PC-9 (cell line): ENCODE measurements at regions not wholly inside any gene's neighbourhood (a gene's known extent, or its start where the extent isn't known, plus 50 kb on each side); places are given as distances from the start of the nearest gene placed in this dataset.
A peak's percentile ranks its signal among the peaks of the same experiment; 100 is the strongest.

Experiments
- BruUV-seq: library from RNA; stranded (reverse); fragments of 400-500 nt; replicated peaks from 2 replicates; lab custom pipeline; 2021; lab: Mats Ljungman, UMichigan
- CTCF ChIA-PET: fragments of 300-600 bp; sonication (Branson Sonifier 250); formaldehyde crosslinking; loops from one replicate; lab custom pipeline; 2022; ENCODE audit warnings: antibody characterized with exemption; lab: Charles Lee
- POLR2A ChIA-PET: fragments of 300-600 bp; sonication (Branson Sonifier 250); formaldehyde crosslinking; loops from one replicate; lab custom pipeline; 2022; ENCODE audit warnings: antibody characterized with exemption; ENCODE audit not compliant: unreplicated experiment; lab: Charles Lee
- DNase-seq, 2 experiments: peaks; one replicate each; pipeline versions ENCODE4 v3.0.0 to v3.0.0-alpha.2; 2015 to 2022; ENCODE audit warnings: mixed read lengths in 1 of 2
- H2AFZ ChIP-seq: fragments of 200-600 bp; sonication (generic); 2 replicates; pipeline ENCODE4 v1.8.1; 2017; ENCODE audit warnings: antibody characterized with exemption
- H3F3A ChIP-seq: fragments of 200-600 bp; sonication (generic); 2 replicates; pipeline ENCODE4 v1.8.1; 2017; ENCODE audit warnings: antibody characterized with exemption, mild to moderate bottlenecking, low read depth; ENCODE audit not compliant: insufficient read depth
- H3K27ac ChIP-seq: fragments of 200-600 bp; sonication (generic); 2 replicates; pipeline ENCODE4 v1.6.1; 2016; ENCODE audit warnings: mixed run types
- H3K27me3 ChIP-seq: fragments of 200-600 bp; sonication (generic); 2 replicates; pipeline ENCODE4 v1.6.1; 2016; ENCODE audit warnings: low read depth, mixed run types; ENCODE audit not compliant: insufficient read depth
- H3K36me3 ChIP-seq: fragments of 200-600 bp; sonication (generic); 2 replicates; pipeline ENCODE4 v1.6.1; 2016; ENCODE audit warnings: low read depth, mixed run types
- H3K4me1 ChIP-seq: fragments of 200-600 bp; sonication (generic); replicated peaks from 2 replicates; pipeline ENCODE4 v1.6.1; 2016; ENCODE audit warnings: mixed run types; ENCODE audit not compliant: insufficient read depth
- H3K4me2 ChIP-seq: fragments of 200-600 bp; sonication (generic); 2 replicates; pipeline ENCODE4 v1.6.1; 2017; ENCODE audit warnings: mixed run types
- H3K4me3 ChIP-seq: fragments of 200-600 bp; sonication (generic); 2 replicates; pipeline ENCODE4 v1.6.1; 2016; ENCODE audit warnings: mixed run types
- H3K79me2 ChIP-seq: fragments of 200-600 bp; sonication (generic); 2 replicates; pipeline ENCODE4 v1.6.1; 2017; ENCODE audit warnings: low read depth, mixed run types
- H3K9me2 ChIP-seq: fragments of 200-600 bp; sonication (generic); 2 replicates; pipeline ENCODE4 v1.8.1; 2017; ENCODE audit warnings: mild to moderate bottlenecking; ENCODE audit not compliant: insufficient read depth
- H3K9me3 ChIP-seq: fragments of 200-600 bp; sonication (generic); 2 replicates; pipeline ENCODE4 v1.8.1; 2016; ENCODE audit warnings: low read depth; ENCODE audit not compliant: insufficient read depth
- H4K20me1 ChIP-seq: fragments of 200-600 bp; sonication (generic); 2 replicates; pipeline ENCODE4 v1.8.1; 2017; ENCODE audit not compliant: insufficient read depth
- EZH2 ChIP-seq: fragments of 200-600 bp; sonication (generic); IDR thresholded peaks from 2 replicates; pipeline ENCODE4 v1.8.0; 2017; ENCODE audit warnings: antibody characterized with exemption, low read depth
- intact Hi-C: fragments of 100-400 bp; cut with micrococcal nuclease; formaldehyde crosslinking; loops from one replicate; pipeline ENCODE4 v1.10.0; 2022; ENCODE audit not compliant: unreplicated experiment
- TF ChIP-seq, protein P1 (sequence below): fragments of 200-600 bp; sonication (generic); conservative IDR thresholded peaks from 2 replicates; pipeline ENCODE4 v1.6.1; 2017; ENCODE audit warnings: mixed run types, antibody characterized with exemption, mild to moderate bottlenecking, moderate library complexity

DNA sequence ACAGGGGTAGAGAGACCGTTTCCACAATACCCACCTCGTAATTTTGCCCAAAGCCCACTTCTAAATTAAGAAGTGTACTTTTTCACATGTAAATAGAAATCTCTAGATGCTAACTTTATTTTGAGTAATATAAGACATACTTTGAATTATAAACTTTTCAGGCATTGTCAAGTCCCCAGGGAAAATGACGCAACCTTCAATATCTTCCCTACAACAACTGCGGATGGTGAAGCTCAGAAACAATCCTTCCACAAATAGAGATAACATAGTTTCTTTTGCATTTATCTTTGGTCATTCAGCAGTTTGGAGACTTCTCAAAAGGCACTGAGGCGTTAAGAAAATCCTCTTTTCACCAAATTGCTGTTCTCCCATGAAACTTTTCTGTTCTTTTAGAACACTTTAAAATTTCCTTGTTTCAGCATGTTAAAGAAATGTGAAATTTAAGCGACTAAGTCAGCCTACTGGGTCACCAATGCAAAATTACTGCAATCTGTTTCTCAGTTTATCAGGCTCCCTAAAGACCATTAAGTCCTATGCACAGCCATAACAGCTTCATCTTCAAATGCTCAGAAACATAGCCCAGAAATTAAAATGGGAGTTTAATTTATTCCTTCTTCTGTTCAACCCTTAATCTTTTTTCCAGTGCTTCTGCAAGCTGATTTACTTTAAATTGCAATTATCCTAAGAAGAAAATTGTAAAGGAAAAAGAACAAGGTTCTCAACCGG, 118.3 kb upstream of the DNAJC10 start:
- TF ChIP-seq, protein P1, sequence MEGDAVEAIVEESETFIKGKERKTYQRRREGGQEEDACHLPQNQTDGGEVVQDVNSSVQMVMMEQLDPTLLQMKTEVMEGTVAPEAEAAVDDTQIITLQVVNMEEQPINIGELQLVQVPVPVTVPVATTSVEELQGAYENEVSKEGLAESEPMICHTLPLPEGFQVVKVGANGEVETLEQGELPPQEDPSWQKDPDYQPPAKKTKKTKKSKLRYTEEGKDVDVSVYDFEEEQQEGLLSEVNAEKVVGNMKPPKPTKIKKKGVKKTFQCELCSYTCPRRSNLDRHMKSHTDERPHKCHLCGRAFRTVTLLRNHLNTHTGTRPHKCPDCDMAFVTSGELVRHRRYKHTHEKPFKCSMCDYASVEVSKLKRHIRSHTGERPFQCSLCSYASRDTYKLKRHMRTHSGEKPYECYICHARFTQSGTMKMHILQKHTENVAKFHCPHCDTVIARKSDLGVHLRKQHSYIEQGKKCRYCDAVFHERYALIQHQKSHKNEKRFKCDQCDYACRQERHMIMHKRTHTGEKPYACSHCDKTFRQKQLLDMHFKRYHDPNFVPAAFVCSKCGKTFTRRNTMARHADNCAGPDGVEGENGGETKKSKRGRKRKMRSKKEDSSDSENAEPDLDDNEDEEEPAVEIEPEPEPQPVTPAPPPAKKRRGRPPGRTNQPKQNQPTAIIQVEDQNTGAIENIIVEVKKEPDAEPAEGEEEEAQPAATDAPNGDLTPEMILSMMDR = no peak
- TF ChIP-seq EZH2 = no peak
- intact Hi-C loops = no loop called here
- BruUV-seq = no TSS peak
- Histone ChIP-seq H3K79me2 (no peaks in the 10 kb centered on the region), H3K4me1 (no peaks in the 10 kb centered on the region), H3K27me3 (no peaks in the 10 kb centered on the region), H4K20me1 (no peaks in the 10 kb centered on the region), H3K4me3 (no peak overlapping the region), H3K27ac (no peak overlapping the region), H3K9me2 (no peaks in the 10 kb centered on the region), H2AFZ (0 out of 2 replicates have a peak overlapping the region, but pooled peaks have one; percentile 2), H3K9me3 (no peaks in the 10 kb centered on the region), H3K36me3 (no peaks in the 10 kb centered on the region), H3K4me2 (no peak overlapping the region), H3F3A (no peaks in the 10 kb centered on the region)
- no peak for DNase-seq
- ChIA-PET CTCF (no interaction called here), POLR2A (no interaction called here)

DNA sequence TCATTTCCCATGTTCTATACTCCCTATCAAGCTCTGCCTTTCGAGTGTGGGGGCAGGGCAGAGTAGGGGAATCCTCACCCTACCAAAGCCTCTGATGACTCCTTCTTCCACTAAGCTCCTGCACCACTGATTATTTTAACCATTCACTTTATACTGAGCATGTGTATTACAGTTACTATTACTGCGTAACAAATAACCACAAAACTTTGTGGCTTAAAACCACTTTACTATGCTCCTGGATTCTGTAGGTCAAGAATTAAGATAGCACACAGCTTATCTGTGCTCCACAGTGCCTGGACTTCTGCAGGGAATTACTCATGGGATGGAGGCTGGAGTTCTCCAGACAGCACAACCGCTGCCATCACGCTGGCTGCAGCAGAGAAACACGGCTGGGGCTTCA, 117.4 kb upstream of the DNAJC10 start:
- no peaks in the 10 kb centered on the region for H3K27me3 ChIP-seq
- no peaks in the 10 kb centered on the region for H3K9me3 ChIP-seq
- no peak overlapping the region for H3K4me2 ChIP-seq
- H3K36me3 ChIP-seq = no peaks in the 10 kb centered on the region
- H3F3A ChIP-seq = no peaks in the 10 kb centered on the region
- H3K79me2 ChIP-seq = no peaks in the 10 kb centered on the region
- TF ChIP-seq, protein P1 = no peak
- no peak for TF ChIP-seq EZH2
- no TSS peak for BruUV-seq
- DNase-seq = no peak
- ChIA-PET CTCF (no interaction called here), POLR2A (no interaction called here)
- intact Hi-C loops = no loop called here
- H3K4me1 ChIP-seq = no peaks in the 10 kb centered on the region
- H3K27ac ChIP-seq = no peak overlapping the region
- no peaks in the 10 kb centered on the region; the same call in 1 of the 2 replicates for H3K9me2 ChIP-seq
- no peak overlapping the region for H3K4me3 ChIP-seq
- no peaks in the 10 kb centered on the region for H4K20me1 ChIP-seq
- no peak overlapping the region for H2AFZ ChIP-seq

DNA sequence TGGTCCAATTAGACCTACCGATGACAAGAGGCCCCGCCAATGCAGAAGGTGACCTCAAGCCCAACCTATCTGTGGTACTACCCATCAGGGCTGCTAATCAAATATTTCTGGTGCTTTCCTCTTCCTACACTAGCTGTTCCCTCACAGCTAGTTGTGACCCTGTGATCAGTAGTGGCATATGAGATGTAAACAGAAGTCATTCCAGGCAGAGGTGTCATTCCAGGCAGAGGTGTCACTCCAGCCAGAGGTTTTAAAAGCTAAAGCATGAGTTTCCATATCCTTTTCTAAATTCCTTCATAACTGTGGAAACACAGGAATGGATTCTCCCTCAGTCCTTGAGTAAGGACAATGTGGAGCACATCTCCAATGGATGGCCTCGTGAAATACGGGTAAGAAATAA, 110.9 kb upstream of the DNAJC10 start:
- Histone ChIP-seq H3F3A (no peaks in the 10 kb centered on the region), H3K79me2 (no peaks in the 10 kb centered on the region), H3K27ac (no peak overlapping the region), H3K9me2 (no peaks in the 10 kb centered on the region; the same call in 1 of the 2 replicates), H3K4me2 (no peak overlapping the region), H4K20me1 (no peaks in the 10 kb centered on the region), H2AFZ (no peak overlapping the region), H3K27me3 (no peaks in the 10 kb centered on the region), H3K4me1 (no peaks in the 10 kb centered on the region), H3K36me3 (no peaks in the 10 kb centered on the region), H3K9me3 (no peaks in the 10 kb centered on the region), H3K4me3 (no peak overlapping the region)
- TF ChIP-seq, protein P1 = no peak
- TF ChIP-seq EZH2 = no peak
- DNase-seq = no peak
- intact Hi-C loops = no loop called here
- ChIA-PET POLR2A (no interaction called here), CTCF (no interaction called here)
- no TSS peak for BruUV-seq
